Stimulated activated CD4-positive, alpha-beta T cell treated with anti-CD3 and anti-CD28 coated beads, Interleukin-12 subunit alpha, Interleukin-12 subunit beta, amount 100 ng/mL, for 48 hours (primary cell): ENCODE measurements at regions not wholly inside any gene's neighbourhood (a gene's known extent, or its start where the extent isn't known, plus 50 kb on each side); places are given as distances from the start of the nearest gene placed in this dataset.

ENCODE experiments used
- DNase-seq, 3 donors: peaks; one replicate each; pipeline ENCODE4 v3.0.0-alpha.2; 2020; ENCODE audit warnings: low read depth in 2 of 3, low spot score in 1 of 3

DNA sequence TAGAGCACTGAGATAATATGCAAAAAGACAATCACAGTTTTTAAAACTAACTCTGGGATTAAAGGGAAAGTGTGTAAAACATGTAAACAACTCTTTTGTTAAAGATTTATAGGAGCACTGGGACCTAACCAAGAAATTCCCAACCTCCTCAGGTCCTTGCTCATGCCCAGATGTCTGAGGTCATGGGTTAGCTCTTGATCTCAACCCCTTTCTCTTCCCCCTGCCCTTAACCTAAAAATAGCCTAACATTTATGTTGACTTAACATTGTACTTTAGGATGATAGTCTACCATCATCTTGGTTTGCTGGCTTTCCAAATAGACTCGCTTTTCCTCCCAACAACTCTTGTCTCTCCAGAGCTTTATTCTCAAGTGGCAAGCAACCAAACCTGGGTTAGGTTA lies 258.2 kb upstream of the FAT3 start:
- no peak for DNase-seq

DNA sequence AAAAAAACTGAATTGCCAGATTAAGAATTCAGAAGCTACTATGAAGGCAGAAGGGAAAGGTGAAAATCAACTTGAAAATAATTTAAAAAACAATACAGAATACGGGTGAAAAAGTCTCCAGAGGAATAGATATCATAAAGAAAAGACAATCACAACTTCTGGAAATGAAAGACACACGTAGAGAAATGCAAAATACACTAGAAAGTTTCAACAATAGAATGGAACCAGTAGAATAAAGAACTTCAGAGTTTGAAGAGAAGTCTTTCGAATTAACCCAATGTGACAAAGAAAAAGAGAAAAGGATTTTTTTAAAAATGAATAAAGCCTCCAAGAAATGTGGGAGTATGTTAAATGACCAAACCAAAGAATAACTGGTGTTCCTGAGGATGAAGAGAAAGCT lies 263.8 kb upstream of the FAT3 start:
- no peak for DNase-seq

DNA sequence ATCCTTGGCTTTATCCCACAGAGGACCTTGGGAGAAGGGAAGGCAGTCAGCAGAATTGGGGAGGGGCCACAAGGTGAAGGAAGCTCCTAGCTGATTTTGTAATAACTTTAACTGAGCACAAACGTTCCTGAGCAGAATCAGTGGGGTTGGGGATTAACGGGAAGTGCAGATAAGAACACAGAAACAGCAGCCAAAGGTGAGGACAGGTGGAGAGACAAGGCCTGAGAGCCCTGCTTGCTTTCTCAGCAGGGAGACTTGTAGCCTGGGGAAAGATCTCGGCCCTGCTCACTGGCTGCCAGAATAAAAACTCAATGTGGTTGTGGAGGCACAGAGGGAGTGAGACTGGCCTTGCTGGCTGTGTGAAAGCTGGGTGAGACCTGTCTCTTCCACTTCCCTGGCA lies 265.2 kb upstream of the FAT3 start:
- no peak for DNase-seq

DNA sequence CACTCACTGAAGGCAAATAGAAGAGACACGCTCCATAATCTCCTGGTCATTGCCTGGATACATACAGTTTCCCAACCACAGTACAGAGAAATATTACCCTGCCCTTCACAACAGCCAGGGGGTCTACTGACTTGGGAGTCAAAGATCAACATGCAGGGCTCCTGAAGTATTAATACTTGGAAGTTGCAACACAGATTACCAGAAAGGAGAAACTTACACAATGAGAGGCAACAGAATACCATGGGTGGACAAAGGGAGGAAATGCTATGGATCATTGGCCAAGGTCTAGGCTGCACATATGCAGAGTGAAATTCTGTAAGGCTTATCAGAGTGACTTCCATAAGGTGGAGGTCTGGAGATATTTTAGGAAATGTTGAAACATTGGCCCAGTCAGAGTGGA lies 267.9 kb upstream of the FAT3 start:
- no peak for DNase-seq

DNA sequence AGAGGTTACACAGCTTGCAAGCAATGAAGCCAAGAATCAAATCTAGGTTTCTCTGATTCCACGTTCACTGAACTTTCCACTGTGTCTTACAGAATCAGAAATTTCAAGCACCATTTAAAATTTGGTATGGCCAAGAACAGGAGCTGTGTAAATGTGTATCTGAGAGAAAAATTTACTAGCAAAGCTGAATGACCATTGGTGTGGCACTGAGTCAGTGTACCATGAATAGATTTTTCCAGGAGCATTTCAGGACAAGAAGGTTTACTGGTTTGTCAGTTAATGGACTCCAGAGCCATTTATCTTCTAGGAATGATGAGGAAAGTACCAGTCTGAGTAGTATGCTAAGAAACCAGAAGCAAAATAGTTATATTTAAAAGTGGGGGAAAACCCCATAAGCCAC lies 269.4 kb upstream of the FAT3 start:
- DNase-seq, result no peak

DNA sequence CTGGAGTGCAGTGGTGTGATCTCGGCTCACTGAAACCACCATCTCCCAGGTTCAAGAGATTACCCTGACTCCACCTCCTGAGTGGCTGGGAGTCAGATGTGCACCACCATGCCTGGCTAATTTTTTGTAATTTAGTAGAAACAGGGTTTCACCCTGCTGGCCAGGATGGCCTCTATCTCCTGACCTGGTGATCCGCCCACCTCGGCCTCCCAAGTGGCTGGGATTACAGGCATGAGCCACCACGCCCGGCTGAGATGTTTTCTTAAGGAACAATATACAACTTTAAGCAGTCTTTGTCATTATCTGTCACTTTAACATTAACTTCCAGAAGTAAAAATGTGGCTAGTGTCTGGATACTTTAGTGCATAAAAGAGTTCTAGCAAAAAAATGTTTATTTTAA lies 272.6 kb upstream of the FAT3 start:
- DNase-seq, result no peak

DNA sequence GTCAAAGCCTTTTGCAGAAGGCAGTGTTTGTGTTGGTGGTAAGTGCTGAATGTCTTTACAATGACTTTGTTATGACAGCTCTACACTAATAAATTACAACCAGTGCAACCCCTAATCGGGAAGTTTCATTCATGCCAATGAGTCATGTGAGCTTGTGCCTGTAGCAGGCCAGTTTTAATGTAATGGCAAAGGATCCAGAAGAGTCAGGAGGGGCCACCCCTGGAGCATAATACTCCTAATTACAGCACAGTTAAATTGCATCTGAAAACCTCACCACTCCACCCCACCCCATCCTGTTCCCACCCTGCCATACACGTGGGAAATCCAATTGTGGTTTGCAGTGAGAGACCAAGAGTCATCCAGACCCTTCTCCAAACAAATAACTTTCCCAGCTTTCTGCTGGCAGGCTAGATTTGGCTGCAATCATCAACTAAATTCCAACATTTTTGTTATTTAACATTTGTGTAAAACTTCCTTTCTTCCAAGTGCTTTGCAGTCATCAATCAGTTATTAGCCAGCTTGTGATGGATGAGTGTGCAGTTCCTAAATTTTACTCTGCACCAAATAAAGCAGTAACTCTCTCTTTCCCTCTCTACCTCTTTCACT lies 277.3 kb upstream of the FAT3 start:
- no peak for DNase-seq

DNA sequence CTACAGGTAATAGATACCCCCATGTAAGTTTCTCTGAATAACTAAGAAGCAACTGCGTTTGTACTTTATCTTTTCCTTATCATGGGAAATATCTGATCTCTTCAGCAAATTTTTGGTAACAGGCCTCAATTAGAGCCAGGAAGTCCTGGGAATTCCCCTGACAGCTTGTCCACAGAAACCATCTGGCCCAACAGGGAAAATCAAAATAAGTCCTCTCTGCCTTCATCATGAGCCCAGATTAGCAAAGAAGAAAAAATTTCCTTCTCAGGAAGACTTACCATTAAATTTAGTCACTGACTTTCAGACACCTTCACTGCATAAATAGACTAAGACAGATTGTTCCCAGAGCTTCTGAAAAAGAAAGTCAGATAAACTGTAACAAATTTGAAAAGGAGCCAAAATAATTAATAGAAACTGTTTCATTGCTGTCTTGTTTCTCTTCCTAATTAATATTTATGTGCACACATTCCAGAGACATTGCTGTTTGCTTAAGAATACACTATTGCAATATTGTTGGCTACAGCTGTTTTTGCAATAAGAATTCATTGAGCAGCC lies 278.1 kb upstream of the FAT3 start:
- no peak for DNase-seq

DNA sequence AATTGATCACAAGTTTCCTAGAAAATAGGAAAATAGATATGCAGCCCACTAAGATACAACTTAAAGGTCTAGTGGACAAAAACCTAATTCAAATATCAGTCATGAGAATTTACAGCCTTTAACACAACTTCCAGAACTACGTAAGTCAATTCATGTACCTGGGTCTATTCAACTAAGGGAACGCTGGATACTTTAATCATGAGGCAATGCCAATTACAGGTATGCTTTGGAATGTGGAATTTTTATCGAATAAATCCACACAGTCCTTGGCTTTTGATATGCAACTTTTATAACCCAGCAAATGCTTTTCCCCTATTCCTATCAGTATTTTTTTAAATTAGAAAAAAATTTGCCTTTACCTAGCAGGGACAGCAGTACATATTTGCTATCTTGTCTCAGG lies 289.5 kb upstream of the FAT3 start:
- DNase-seq, result no peak

DNA sequence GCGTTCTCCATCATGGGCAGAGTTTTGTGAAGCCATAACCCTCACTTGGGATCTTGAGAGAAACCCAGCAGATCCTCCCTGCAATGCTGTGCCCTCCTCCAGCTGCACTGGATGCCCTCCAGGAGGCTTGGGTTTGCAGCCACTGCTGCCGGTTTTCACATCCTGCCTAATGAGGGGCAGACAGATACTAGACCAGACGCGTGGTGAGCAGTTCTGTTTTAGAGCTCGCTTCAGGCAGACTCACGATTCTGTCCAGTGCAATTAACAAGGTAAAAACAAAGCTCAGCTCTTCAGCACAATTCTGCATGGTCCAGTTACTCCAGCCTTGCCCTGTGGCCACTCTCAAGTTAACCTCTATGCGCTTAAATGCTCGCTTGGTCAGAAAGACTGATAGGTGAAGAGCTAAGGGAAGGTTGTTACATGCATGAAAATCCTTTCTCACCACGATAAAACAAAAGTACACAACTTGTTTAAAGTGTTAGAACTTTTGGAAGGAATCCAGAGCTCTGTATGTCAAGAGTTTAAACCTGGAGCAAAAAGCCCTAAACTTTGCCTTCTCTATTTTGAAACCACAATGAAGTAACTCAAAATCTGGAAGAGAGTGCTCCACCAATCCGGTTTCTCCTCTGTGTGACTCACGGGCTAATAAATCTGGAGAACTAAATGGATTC lies 292.3 kb upstream of the FAT3 start:
- DNase-seq, result no peak

DNA sequence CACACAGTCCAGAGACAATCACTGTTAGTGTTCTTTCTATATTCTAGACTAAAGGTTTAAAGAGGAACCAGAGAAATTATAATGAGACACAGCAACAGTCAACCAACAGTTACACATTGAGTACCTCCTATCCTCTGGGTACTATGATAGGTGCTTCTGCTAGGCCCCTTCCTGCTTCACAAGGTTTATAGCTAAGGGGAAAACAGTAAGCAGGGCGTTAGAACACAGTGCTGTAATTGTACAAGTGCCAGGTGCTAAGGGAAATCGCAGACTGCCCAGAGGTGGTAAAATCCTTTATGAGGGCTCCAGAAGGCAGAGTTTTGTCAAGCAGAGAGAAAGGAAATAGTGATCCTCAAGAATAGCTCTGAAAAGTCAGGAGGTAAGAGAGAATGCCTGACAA lies 297.2 kb upstream of the FAT3 start:
- DNase-seq, result no peak

DNA sequence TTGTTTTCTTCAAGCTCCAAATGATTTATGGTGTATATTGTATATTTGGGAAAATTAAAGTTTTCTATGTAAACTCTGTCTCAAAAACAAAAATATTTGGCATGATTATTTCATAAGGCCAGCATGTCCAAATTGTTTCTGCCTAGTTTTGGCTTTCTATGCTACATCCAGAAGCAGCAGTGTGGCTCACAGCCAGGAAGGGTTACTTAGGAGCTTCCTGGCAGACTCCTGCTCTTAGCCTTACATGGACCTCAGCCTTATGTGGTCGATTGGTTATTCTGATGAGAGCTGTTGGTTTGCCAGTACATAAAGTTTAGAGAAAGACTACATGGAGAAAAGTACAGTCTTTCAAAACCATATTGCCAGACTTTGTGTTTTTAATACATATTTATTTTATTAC lies 297.7 kb upstream of the FAT3 start:
- DNase-seq, result no peak

DNA sequence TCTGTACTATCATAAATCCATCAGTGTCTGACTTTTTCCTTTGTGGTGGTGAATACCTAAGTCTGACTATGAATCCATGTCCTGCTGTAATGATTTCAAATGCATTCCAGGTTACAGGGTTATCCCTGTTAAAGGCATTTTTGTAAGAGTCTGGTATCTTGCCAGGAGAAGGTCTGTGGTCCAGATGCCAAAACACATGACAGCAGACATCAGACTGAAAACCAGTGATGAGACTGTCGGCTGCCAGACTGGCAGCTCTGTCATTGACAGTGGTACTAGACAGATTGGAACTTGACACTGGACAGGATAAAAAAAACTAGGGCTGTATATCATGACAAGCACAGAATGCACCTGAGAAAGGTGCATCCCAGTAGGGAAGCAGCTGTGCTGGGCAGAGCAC lies 301.8 kb upstream of the FAT3 start:
- no peak for DNase-seq

DNA sequence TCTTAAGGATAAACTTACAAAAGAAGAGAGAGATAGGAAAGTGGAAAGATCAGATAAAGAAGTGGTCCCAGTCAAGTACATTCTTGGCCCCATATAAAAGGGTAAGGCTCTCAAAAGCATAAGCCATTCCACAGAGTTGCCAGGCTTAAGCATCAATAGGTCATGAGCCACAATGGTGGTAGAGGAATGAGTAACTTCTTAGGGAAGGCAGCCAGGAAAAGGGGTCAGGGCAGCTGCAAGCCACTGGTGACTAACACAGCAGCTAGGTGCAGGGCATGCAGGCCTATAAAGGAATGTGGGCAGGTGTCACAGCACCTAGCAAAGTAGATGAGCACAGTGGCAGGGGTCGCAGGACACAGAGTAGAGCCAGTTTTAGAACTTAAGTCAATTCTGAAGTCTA lies 302.6 kb upstream of the FAT3 start:
- DNase-seq, result no peak

DNA sequence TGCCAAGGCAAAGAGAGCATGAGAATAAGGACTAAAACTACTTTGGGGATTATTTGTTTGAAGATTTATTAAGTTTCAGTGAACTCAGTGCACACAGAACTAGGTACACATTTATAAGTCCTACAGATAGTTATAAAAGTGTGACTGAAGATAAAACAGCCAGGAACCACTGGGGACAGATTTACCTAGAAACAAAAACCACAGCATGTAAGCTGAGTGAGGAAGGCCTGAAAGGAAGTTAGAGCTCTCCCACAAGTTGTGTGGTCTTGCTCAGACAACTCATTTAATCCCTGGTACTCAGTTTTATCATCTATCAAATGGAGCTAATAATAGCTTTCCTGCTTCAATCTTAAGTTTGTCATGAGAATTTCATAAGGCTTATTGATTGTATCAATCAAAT lies 311.2 kb upstream of the FAT3 start:
- DNase-seq, result no peak

DNA sequence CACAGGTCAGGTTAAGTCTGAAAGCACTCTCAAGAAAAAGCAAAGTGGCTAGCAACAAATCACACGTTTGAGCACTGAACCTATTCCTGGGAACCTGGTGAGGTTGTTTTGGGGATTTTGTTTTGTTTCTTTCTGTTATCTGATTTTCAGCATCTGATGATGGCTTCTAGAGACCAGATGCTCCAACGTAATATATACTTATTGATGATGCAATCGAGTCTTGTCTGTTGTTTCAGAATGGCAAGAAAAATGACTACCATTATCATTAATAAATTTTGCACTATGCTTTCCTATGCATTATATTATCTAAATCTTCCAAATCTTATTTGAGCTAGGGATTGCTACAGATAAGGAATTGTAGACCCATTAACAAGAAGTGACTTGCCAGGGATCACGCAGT lies 312.3 kb upstream of the FAT3 start:
- no peak for DNase-seq

DNA sequence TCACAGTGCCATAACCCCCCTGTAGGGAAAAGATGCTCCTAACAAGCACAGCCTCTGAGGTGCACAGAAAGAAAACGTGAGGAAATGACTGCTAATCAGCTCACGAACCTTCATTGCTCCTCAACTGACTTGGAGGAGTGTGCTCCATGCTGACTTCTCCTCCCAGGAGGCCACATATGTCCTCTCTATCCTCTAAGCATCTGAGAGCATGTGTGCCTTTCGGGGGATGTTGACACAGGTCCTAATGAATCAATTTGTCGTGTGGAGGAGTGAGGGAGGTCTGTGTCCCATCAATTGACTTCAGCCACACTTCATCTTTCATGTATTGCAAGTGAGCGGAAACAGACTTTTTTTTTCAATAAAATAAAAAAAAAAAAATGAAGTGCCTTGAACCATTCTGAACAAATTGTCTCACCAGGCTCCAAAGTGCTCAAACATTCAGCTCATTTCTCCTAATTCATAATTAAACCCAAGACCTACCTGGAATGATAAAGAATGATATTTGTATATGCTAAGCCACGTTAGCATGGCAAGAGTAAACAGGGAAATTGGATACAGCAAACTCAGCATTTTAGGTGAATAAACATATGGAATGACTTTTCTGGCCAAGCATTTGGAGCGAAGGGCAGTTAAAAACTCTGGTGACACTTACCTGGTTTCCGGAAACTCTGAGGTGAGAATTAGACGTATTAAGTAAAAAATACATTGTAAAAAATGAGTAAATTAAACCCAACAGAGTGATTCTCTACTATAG lies 317.6 kb upstream of the FAT3 start:
- DNase-seq, result no peak

DNA sequence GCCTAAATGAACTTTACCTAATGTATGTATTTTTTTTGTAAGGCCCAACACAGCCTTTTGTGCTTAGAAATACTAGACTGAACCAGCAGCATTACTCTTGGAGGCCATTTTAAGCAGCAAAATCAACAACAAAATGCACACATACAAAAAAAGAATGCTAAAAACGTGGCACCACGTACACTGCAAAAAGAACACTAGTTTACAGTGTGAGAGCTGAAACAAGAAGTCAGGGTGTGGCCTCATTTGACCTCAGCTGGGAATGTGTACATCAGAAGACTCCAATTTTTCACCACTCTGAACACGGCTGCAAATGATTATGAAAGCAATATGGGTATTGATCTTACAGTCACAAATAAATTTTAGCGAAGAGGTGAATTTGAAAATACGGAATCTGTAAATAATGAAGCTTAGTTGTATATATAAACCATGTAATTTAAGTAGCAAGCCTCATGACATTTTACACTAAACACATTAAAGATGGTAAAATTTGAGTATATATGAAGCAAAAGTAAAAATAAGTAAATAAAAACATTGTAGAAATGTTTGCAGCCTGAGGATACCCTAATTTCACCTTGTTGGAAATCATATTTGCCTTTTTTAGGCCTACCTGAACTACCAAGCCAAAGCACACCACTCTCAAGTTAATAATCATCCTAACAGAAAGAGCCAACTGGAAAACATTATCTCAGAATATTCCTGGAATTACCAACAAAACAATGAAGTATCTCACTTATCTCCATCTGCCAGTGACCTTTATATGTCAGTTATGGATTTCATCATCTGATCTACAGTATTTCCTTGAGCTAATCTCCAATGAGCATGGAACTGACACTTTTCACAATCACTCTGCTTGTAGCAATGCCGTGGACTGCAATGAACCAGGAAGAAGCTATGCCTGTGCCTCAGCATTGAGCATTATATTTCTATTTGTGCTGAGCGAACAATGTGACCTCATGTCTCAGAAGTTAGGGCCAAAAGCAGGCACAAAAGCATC lies 319.5 kb upstream of the FAT3 start:
- no peak for DNase-seq

DNA sequence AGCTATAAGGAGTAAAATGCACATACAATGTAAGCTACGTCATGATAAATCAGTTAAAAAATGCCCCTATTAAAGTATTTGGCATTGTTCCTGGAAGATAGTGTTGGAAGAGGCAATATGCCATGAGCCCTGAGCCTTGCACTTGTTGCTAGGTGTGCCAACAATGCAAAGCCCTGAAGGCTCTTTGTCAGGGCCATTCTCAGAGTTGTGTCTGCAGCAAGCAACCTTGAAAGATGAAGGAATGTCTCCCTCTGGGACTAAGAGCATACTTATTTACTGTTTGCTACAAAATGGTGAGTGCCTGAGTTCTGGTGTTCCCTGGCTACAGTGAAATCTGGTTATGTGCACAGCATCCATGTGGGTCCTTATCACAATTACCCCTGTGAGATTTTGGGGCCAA lies 322.3 kb upstream of the FAT3 start:
- DNase-seq, result no peak

DNA sequence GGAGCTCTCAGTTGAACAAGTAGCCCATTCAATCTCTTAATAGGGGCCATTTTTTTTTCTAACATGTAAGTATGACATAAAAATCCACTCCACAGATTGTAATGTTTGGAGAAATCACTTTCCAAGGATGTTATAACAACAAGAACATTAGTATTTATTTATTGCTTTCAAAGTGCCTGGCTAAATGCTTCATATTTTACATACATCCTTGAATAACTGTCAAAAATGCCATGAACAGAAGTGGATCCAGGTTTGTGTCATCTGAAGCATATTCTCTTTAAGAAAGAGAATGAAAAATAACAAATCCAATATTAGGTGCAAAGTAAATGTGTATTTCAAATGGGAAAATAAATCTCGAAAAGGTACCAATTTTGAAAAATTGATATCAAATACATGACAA lies 344.0 kb upstream of the FAT3 start:
- no peak for DNase-seq

DNA sequence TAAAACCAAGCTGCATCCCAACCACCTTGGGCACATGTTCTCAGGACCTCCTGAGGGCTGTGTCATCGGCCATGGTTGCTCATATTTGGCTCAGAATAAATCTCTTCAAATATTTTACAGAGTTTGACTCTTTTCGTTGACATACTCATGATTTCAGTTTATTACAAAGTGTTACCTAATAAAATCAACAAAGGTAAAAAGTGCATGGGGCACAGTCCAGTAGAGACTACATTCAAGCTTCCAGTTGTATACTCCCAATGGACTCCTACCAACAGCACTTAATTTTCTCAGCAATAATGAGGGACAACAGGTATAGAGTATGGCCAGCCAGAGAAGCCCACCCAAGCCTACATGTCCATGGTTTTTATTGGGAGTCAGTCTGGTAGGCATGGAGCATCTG lies 347.9 kb upstream of the FAT3 start:
- no peak for DNase-seq
